SK-N-SH (cell line): ENCODE measurements at regions not wholly inside any gene's neighbourhood (a gene's known extent, or its start where the extent isn't known, plus 50 kb on each side); places are given as distances from the start of the nearest gene placed in this dataset.
A peak's percentile ranks its signal among the peaks of the same experiment; 100 is the strongest.

Source experiments
- CTCF ChIA-PET: fragments of 300-600, 350-600 bp; formaldehyde crosslinking; extraction: SDS; loops from one replicate; lab custom pipeline; 2021; lab: Yijun Ruan, JAX
- POLR2A ChIA-PET: fragments of 350-600 bp; sonication (Branson Sonifier 250); formaldehyde crosslinking; extraction: SDS; loops from one replicate; lab custom pipeline; 2020; ENCODE audit warnings: antibody characterized with exemption, inconsistent platforms; lab: Yijun Ruan, JAX
- DNase-seq: peaks from one replicate; pipeline ENCODE4 v3.0.0; 2012
- H2AFZ ChIP-seq: fragments of 200-600 bp; sonication (generic); 2 replicates; pipeline ENCODE4 v1.8.1; 2016; ENCODE audit warnings: antibody characterized with exemption, mild to moderate bottlenecking, low read depth
- H3F3A ChIP-seq: fragments of 200-600 bp; sonication (generic); replicated peaks from 2 replicates; pipeline ENCODE3; 2016; ENCODE audit warnings: antibody characterized with exemption, mild to moderate bottlenecking; ENCODE audit not compliant: insufficient read depth
- H3K27ac ChIP-seq, 2 experiments: fragments of 200-500 bp in 1 of 2; fragments of 200-600 bp in 1 of 2; sonication (Bioruptor generic) in 1 of 2; sonication (generic), shearing (Covaris generic) in 1 of 2; 2 replicates each; pipeline versions ENCODE4 v1.5.1 to v1.6.1; 2014 to 2016; ENCODE audit warnings: low read depth in 2 of 2, inconsistent platforms in 1 of 2, low read length in 1 of 2, mild to moderate bottlenecking in 1 of 2, mixed read lengths in 1 of 2
- H3K27me3 ChIP-seq: fragments of 200-600 bp; sonication (generic), shearing (Covaris generic); 2 replicates; pipeline ENCODE4 v1.6.1; 2016; ENCODE audit warnings: mixed run types; ENCODE audit not compliant: insufficient read depth
- H3K36me3 ChIP-seq, 2 experiments: fragments of 200-500 bp in 1 of 2; fragments of 200-600 bp in 1 of 2; sonication (Bioruptor generic) in 1 of 2; sonication (generic) in 1 of 2; replicated peaks in 1 of 2; 2 replicates each; pipeline versions ENCODE3 to v1.5.1; 2014 to 2016; ENCODE audit warnings: low read length in 1 of 2, mild to moderate bottlenecking in 1 of 2; ENCODE audit not compliant: insufficient read depth in 2 of 2, control insufficient read depth in 1 of 2
- H3K4me1 ChIP-seq, 2 experiments: fragments of 200-500 bp in 1 of 2; fragments of 200-600 bp in 1 of 2; sonication (Bioruptor generic) in 1 of 2; sonication (generic), shearing (Covaris generic) in 1 of 2; 2 replicates each; pipeline versions ENCODE4 v1.5.1 to v1.6.1; 2014 to 2016; ENCODE audit warnings: low read depth in 1 of 2, low read length in 1 of 2, mixed run types in 1 of 2; ENCODE audit not compliant: insufficient read depth in 2 of 2, control insufficient read depth in 1 of 2
- H3K4me2 ChIP-seq: fragments of 200-600 bp; sonication (generic), shearing (Covaris generic); 2 replicates; pipeline ENCODE4 v1.6.1; 2017; ENCODE audit warnings: mixed run types
- H3K4me3 ChIP-seq, 2 experiments: fragments of 200-500 bp in 1 of 2; fragments of 200-600 bp in 1 of 2; sonication (Bioruptor generic) in 1 of 2; sonication (generic), shearing (Covaris generic) in 1 of 2; 2 replicates each; pipeline versions ENCODE4 v1.5.1 to v1.8.1; 2014 to 2016; ENCODE audit warnings: low read depth in 2 of 2, inconsistent platforms in 1 of 2, low read length in 1 of 2, mild to moderate bottlenecking in 1 of 2, mixed read lengths in 1 of 2, moderate library complexity in 1 of 2
- H3K79me2 ChIP-seq: fragments of 200-600 bp; sonication (generic); 2 replicates; pipeline ENCODE4 v1.8.1; 2017; ENCODE audit warnings: mild to moderate bottlenecking; ENCODE audit not compliant: insufficient read depth
- H3K9ac ChIP-seq: fragments of 200-600 bp; sonication (generic); 2 replicates; pipeline ENCODE4 v1.6.1; 2017; ENCODE audit warnings: mixed run types
- H3K9me2 ChIP-seq: fragments of 200-600 bp; sonication (generic); 2 replicates; pipeline ENCODE4 v1.6.1; 2017; ENCODE audit warnings: mixed run types
- H3K9me3 ChIP-seq: fragments of 200-600 bp; sonication (generic); 2 replicates; pipeline ENCODE4 v1.6.1; 2017; ENCODE audit warnings: mixed run types, mild to moderate bottlenecking, moderate library complexity
- H4K20me1 ChIP-seq: fragments of 200-600 bp; sonication (generic); 2 replicates; pipeline ENCODE4 v1.6.1; 2017; ENCODE audit warnings: mild to moderate bottlenecking, mixed run types; ENCODE audit not compliant: insufficient read depth
- CHD2 ChIP-seq: fragments of 150-350 bp; IDR thresholded peaks from 2 replicates; pipeline ENCODE4 v1.6.1; 2018; ENCODE audit warnings: low read length; ENCODE audit not compliant: partially characterized antibody
- ELF1 ChIP-seq: IDR thresholded peaks from 2 replicates; pipeline ENCODE4 v1.4.0; 2012
- EP300 ChIP-seq, 2 experiments: IDR thresholded peaks; 2 replicates each; pipeline versions ENCODE4 v1.4.0 to v1.6.1; 2012; ENCODE audit warnings: borderline replicate concordance in 1 of 2, low read depth in 1 of 2, low read length in 1 of 2
- EZH2phosphoT487 ChIP-seq: fragments of 200-600 bp; sonication (generic); IDR thresholded peaks from 2 replicates; pipeline ENCODE4 v1.6.1; 2017; ENCODE audit warnings: low read depth, mixed run types, mild to moderate bottlenecking, antibody characterized with exemption, moderate library complexity, borderline replicate concordance
- FOSL2 ChIP-seq: IDR thresholded peaks from 2 replicates; pipeline ENCODE4 v1.4.0; 2012; ENCODE audit warnings: low read depth, mild to moderate bottlenecking, moderate library complexity, borderline replicate concordance
- FOXJ3 ChIP-seq: sonication (generic); formaldehyde crosslinking; IDR thresholded peaks from 2 replicates; pipeline ENCODE4 v1.5.1; 2020; ENCODE audit warnings: mild to moderate bottlenecking, missing genetic modification reagents
- FOXM1 ChIP-seq: IDR thresholded peaks from 2 replicates; pipeline ENCODE4 v1.4.0; 2012; ENCODE audit warnings: low read depth, mild to moderate bottlenecking
- GABPA ChIP-seq: IDR thresholded peaks from 2 replicates; pipeline ENCODE4 v1.4.0; 2012; ENCODE audit warnings: low read depth, mild to moderate bottlenecking
- GATA2 ChIP-seq: sonication (generic); formaldehyde crosslinking; IDR thresholded peaks from 2 replicates; pipeline ENCODE4 v1.5.0; 2020; ENCODE audit warnings: mild to moderate bottlenecking, missing genetic modification reagents
- MXI1 ChIP-seq: IDR thresholded peaks from 2 replicates; pipeline ENCODE4 v1.6.1; 2012; ENCODE audit warnings: mild to moderate bottlenecking, low read depth, low read length, improper control_type of control experiment
- NFIC ChIP-seq: IDR thresholded peaks from 2 replicates; pipeline ENCODE4 v1.4.0; 2012; ENCODE audit warnings: borderline replicate concordance
- NRF1 ChIP-seq: IDR thresholded peaks from 2 replicates; pipeline ENCODE4 v1.6.1; 2012; ENCODE audit warnings: low read depth, mild to moderate bottlenecking, low read length
- POLR2AphosphoS5 ChIP-seq: IDR thresholded peaks from 2 replicates; pipeline ENCODE4 v1.6.1; 2012; ENCODE audit warnings: low read depth, low read length
- RAD21 ChIP-seq: IDR thresholded peaks from 2 replicates; pipeline ENCODE4 v1.6.1; 2012; ENCODE audit warnings: mild to moderate bottlenecking, low read length
- RCOR1 ChIP-seq: fragments of 150-350 bp; IDR thresholded peaks from 2 replicates; pipeline ENCODE4 v1.6.1; 2017; ENCODE audit warnings: antibody characterized with exemption, low read length
- RFX5 ChIP-seq: IDR thresholded peaks from 2 replicates; pipeline ENCODE4 v1.6.1; 2012; ENCODE audit warnings: mild to moderate bottlenecking, improper control_type of control experiment, low read length
- RXRA ChIP-seq: IDR thresholded peaks from 2 replicates; pipeline ENCODE4 v1.4.0; 2012; ENCODE audit warnings: low read depth, mild to moderate bottlenecking, borderline replicate concordance
- SIN3A ChIP-seq: IDR thresholded peaks from 2 replicates; pipeline ENCODE4 v1.6.1; 2012; ENCODE audit warnings: low read depth, mild to moderate bottlenecking, low read length, moderate library complexity, borderline replicate concordance
- SMC3 ChIP-seq: IDR thresholded peaks from 2 replicates; pipeline ENCODE4 v1.6.1; 2012; ENCODE audit warnings: low read depth, low read length, improper control_type of control experiment
- TEAD4 ChIP-seq: IDR thresholded peaks from 2 replicates; pipeline ENCODE4 v1.4.0; 2012; ENCODE audit warnings: mild to moderate bottlenecking, borderline replicate concordance; ENCODE audit not compliant: insufficient read depth
- YY1 ChIP-seq: IDR thresholded peaks from 2 replicates; pipeline ENCODE4 v1.4.0; 2012; ENCODE audit warnings: low read depth, mild to moderate bottlenecking
- WGBS: methylation state at CpG from one replicate; pipeline ENCODE4 v1.1.6; 2017; ENCODE audit warnings: low lambda C conversion rate; 5-methylcytosine and 5-hydroxymethylcytosine counted together
- TF ChIP-seq, protein P1 (sequence below): IDR thresholded peaks from 2 replicates; pipeline ENCODE4; 2012
- TF ChIP-seq, protein P2 (sequence below): fragments of 150-350 bp; IDR thresholded peaks from 2 replicates; pipeline ENCODE4 v1.6.1; 2017; ENCODE audit warnings: antibody characterized with exemption, low read length, low read depth, borderline replicate concordance
- TF ChIP-seq, protein P3 (sequence below): IDR thresholded peaks from 2 replicates; pipeline ENCODE4 v1.6.1; 2012; ENCODE audit warnings: mild to moderate bottlenecking, low read depth, low read length, moderate library complexity
- TF ChIP-seq, protein P4 (sequence below): fragments of 150-350 bp; IDR thresholded peaks from 2 replicates; pipeline ENCODE4 v1.6.1; 2016; ENCODE audit warnings: mild to moderate bottlenecking, low read depth, low read length
- TF ChIP-seq, protein P5 (sequence below): IDR thresholded peaks from 2 replicates; pipeline ENCODE4 v1.4.0; 2012; ENCODE audit warnings: low read depth

DNA sequence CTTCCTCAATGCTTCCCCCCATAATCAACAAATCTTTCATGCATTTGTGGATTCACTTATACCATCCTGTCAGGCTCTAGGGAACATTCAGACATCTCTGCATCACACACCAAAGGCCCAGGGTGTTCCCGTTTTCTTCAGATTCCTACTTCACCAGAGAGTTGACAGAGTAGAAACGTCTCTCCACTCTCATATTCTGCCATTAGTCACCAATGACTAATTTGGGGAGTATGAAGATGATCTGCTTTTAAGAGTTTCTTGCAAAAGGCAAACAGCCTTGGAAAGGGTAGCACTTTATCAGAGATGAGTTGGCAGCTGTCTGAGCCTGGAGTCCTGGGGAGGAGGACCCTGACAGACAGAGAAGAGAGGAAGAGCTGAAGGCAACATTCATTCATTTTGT, 55.8 kb upstream of the DGKG start (continued):
- TF ChIP-seq FOSL2, result peak; percentile 93
- TF ChIP-seq TEAD4, result peak; percentile 22; the same call in 1 of the 2 replicates

DNA sequence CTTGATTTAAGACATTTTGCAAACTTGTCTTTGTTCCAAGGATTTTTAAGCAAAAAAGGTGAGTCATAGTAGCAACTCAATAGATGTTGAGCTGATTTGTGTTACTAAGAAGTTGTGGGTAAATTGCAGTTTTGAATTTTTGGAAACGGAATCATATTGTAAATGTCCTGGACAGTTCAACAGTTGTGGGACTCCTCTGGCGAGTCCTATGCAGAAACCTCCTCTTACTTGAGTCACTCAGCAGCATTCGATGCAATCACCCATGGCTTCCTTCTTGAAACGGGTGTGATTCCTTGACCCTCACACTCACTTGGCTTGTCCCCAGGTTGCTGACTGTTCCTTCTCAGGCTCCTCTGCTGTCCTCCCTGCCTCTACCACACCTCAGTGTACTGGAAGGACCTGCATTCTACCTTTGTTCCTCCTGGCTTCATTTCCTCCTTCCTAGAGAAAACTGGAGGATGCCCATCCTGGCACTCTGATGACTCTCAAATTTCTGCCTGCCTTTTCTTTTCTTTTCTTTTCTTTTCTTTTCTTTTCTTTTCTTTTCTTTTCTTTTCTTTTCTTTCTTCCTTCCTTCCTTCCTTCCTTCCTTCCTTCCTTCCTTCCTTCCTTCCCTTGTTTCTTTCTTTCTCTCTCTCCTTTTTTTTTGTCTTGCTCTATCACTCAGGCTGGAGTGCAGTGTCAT, 52.8 kb upstream of the DGKG start:
- Histone ChIP-seq H3K9me3 (no peaks in the 10 kb centered on the region), H3K36me3 (no peaks in the 10 kb centered on the region), H3K27ac (peak overlapping the region in 1 of 2 experiments; percentile 41; a peak in 2 of 4 replicates), H3K9me2 (no peaks in the 10 kb centered on the region), H3K79me2 (no peaks in the 10 kb centered on the region), H3K9ac (no peak overlapping the region), H3F3A (peaks cover 22% of the 10 kb centered on the region), H3K4me3 (no peak overlapping the region; a peak in 1 of 4 replicates), H3K4me2 (peak overlapping the region; percentile 66), H2AFZ (peak overlapping the region; percentile 76), H3K27me3 (no peaks in the 10 kb centered on the region), H3K4me1 (peaks cover 7 to 10% of the 10 kb centered on the region in 2 experiments; a peak in 3 of 4 replicates), H4K20me1 (no peaks in the 10 kb centered on the region)
- WGBS, result 8% methylated on average over 4 of the region's 4 CpGs
- no peak for DNase-seq
- POLR2A ChIA-PET, result no interaction called here
- CTCF ChIA-PET, result no interaction called here
- no peak for TF ChIP-seq RAD21
- TF ChIP-seq MXI1, result no peak
- TF ChIP-seq FOXM1, result no peak
- TF ChIP-seq FOSL2, result peak; percentile 44; the same call in 1 of the 2 replicates
- no peak for TF ChIP-seq GABPA
- TF ChIP-seq ELF1, result no peak
- TF ChIP-seq, protein P1, sequence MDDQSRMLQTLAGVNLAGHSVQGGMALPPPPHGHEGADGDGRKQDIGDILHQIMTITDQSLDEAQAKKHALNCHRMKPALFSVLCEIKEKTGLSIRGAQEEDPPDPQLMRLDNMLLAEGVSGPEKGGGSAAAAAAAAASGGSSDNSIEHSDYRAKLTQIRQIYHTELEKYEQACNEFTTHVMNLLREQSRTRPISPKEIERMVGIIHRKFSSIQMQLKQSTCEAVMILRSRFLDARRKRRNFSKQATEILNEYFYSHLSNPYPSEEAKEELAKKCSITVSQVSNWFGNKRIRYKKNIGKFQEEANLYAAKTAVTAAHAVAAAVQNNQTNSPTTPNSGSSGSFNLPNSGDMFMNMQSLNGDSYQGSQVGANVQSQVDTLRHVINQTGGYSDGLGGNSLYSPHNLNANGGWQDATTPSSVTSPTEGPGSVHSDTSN, result peak; percentile 65
- no peak for TF ChIP-seq EZH2phosphoT487
- TF ChIP-seq RFX5, result no peak
- no peak for TF ChIP-seq NRF1
- TF ChIP-seq, protein P2, sequence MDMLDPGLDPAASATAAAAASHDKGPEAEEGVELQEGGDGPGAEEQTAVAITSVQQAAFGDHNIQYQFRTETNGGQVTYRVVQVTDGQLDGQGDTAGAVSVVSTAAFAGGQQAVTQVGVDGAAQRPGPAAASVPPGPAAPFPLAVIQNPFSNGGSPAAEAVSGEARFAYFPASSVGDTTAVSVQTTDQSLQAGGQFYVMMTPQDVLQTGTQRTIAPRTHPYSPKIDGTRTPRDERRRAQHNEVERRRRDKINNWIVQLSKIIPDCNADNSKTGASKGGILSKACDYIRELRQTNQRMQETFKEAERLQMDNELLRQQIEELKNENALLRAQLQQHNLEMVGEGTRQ, result no peak
- TF ChIP-seq, protein P3, sequence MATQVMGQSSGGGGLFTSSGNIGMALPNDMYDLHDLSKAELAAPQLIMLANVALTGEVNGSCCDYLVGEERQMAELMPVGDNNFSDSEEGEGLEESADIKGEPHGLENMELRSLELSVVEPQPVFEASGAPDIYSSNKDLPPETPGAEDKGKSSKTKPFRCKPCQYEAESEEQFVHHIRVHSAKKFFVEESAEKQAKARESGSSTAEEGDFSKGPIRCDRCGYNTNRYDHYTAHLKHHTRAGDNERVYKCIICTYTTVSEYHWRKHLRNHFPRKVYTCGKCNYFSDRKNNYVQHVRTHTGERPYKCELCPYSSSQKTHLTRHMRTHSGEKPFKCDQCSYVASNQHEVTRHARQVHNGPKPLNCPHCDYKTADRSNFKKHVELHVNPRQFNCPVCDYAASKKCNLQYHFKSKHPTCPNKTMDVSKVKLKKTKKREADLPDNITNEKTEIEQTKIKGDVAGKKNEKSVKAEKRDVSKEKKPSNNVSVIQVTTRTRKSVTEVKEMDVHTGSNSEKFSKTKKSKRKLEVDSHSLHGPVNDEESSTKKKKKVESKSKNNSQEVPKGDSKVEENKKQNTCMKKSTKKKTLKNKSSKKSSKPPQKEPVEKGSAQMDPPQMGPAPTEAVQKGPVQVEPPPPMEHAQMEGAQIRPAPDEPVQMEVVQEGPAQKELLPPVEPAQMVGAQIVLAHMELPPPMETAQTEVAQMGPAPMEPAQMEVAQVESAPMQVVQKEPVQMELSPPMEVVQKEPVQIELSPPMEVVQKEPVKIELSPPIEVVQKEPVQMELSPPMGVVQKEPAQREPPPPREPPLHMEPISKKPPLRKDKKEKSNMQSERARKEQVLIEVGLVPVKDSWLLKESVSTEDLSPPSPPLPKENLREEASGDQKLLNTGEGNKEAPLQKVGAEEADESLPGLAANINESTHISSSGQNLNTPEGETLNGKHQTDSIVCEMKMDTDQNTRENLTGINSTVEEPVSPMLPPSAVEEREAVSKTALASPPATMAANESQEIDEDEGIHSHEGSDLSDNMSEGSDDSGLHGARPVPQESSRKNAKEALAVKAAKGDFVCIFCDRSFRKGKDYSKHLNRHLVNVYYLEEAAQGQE, result no peak
- TF ChIP-seq SIN3A, result no peak
- TF ChIP-seq FOXJ3, result no peak
- no peak for TF ChIP-seq YY1
- TF ChIP-seq, protein P4, sequence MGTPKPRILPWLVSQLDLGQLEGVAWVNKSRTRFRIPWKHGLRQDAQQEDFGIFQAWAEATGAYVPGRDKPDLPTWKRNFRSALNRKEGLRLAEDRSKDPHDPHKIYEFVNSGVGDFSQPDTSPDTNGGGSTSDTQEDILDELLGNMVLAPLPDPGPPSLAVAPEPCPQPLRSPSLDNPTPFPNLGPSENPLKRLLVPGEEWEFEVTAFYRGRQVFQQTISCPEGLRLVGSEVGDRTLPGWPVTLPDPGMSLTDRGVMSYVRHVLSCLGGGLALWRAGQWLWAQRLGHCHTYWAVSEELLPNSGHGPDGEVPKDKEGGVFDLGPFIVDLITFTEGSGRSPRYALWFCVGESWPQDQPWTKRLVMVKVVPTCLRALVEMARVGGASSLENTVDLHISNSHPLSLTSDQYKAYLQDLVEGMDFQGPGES, result no peak
- TF ChIP-seq, protein P5, sequence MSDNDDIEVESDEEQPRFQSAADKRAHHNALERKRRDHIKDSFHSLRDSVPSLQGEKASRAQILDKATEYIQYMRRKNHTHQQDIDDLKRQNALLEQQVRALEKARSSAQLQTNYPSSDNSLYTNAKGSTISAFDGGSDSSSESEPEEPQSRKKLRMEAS, result no peak
- TF ChIP-seq NFIC, result peak; percentile 52; the same call in 1 of the 2 replicates
- no peak for TF ChIP-seq POLR2AphosphoS5
- TF ChIP-seq SMC3, result no peak
- no peak for TF ChIP-seq GATA2 (CRISPR knock-in tag)
- TF ChIP-seq RCOR1, result no peak
- no peak for TF ChIP-seq TEAD4
- peak in 1 of 2 experiments; percentile 19; a peak in 1 of 4 replicates for TF ChIP-seq EP300 (IDR thresholded peaks at IDR 0.05; ENCODE audit: borderline replicate concordance in 1 of 2, low read depth in 1 of 2, low read length in 1 of 2)
- 0 out of 2 replicates have a peak, but pooled peaks have one; percentile 19 for TF ChIP-seq RXRA
- TF ChIP-seq CHD2, result no peak
